ENCODE measurements at regions not wholly inside any gene's neighbourhood (a gene's known extent, or its start where the extent isn't known, plus 50 kb on each side); places are given as distances from the start of the nearest gene placed in this dataset.

- no peak for TF ChIP-seq CTCF (IDR thresholded peaks at IDR 0.05; ENCODE audit: insufficient read depth, low read depth, low read length)
- TF ChIP-seq EZH2 (IDR thresholded peaks at IDR 0.05; ENCODE audit: insufficient read depth, low read length) = no peak
These were observed 207.5 kb downstream of the IRX2 start for GRCh38 chr5:2544003-2544402.

Data from astrocyte (in vitro differentiated cells and primary cell).